ENCODE measurements at regions not wholly inside any gene's neighbourhood (a gene's known extent, or its start where the extent isn't known, plus 50 kb on each side); places are given as distances from the start of the nearest gene placed in this dataset.
"Not testable (repeated sequence)": the region's sequence is repeated elsewhere in the genome, so short reads cannot be mapped to it uniquely, and the experiment has no call there.

- Histone ChIP-seq H3K4me1 (ENCODE audit: insufficient read depth) (no peaks in the 10 kb centered on the region), H3K27me3 (no peaks in the 10 kb centered on the region), H3K9me3 (no peaks in the 10 kb centered on the region), H3K4me3 (no peak overlapping the region), H3K27ac (no peak overlapping the region), H3K36me3 (no peaks in the 10 kb centered on the region)
- TF ChIP-seq POLR2A (IDR thresholded peaks at IDR 0.05): no peak
- no peak for TF ChIP-seq EP300 (IDR thresholded peaks at IDR 0.05)
- no peak for TF ChIP-seq CTCF (IDR thresholded peaks at IDR 0.05)
- DNase-seq: no peak
- WGBS, 3 donors: 30 to 54% (median 40%) methylated on average over 18 of the region's 18 CpGs
- intact Hi-C loops (cut with DNase I): loop anchor here in 2 of 4 donors (10.0 kb wide), 2 partner anchors 901 to 911 kb away; no protein-coding TSS in a partner anchor
These were observed 164.1 kb upstream of the MPDZ start for GRCh38 chr9:13443346-13444244.

GRCh38 chr9:13439685-13440476 lies 160.4 kb upstream of the MPDZ start:
- H3K27me3 ChIP-seq: no peaks in the 10 kb centered on the region
- intact Hi-C loops (cut with DNase I): loop anchor here in 3 of 4 donors (10.0 kb wide), 2 partner anchors 905 to 915 kb away; no protein-coding TSS in a partner anchor
- DNase-seq: no peak
- no peak overlapping the region for H3K4me3 ChIP-seq
- TF ChIP-seq CTCF (IDR thresholded peaks at IDR 0.05) (no peak), EP300 (IDR thresholded peaks at IDR 0.05) (no peak), POLR2A (IDR thresholded peaks at IDR 0.05) (no peak)
- H3K9me3 ChIP-seq: no peaks in the 10 kb centered on the region
- no peaks in the 10 kb centered on the region for H3K4me1 ChIP-seq (ENCODE audit: insufficient read depth)
- no peak overlapping the region for H3K27ac ChIP-seq
- 60 to 76% (median 63%) methylated on average over 3 of the region's 3 CpGs for WGBS, 3 donors
- no peaks in the 10 kb centered on the region for H3K36me3 ChIP-seq

- WGBS, 3 donors: 95 to 100% (median 100%) methylated on average over 1 of the region's 1 CpG
- no peak overlapping the region for H3K4me3 ChIP-seq
- H3K36me3 ChIP-seq: no peaks in the 10 kb centered on the region
- H3K27ac ChIP-seq: no peak overlapping the region
- no peaks in the 10 kb centered on the region for H3K27me3 ChIP-seq
- DNase-seq: no peak
- H3K4me1 ChIP-seq (ENCODE audit: insufficient read depth): no peaks in the 10 kb centered on the region
- intact Hi-C loops (cut with DNase I): loop anchor here in 1 of 4 donors (10.0 kb wide), 1 partner anchor 917 kb away; no protein-coding TSS in a partner anchor
- H3K9me3 ChIP-seq: no peaks in the 10 kb centered on the region
- no peak for TF ChIP-seq CTCF (IDR thresholded peaks at IDR 0.05)
- no peak for TF ChIP-seq POLR2A (IDR thresholded peaks at IDR 0.05)
- TF ChIP-seq EP300 (IDR thresholded peaks at IDR 0.05): no peak
These were observed 158.4 kb upstream of the MPDZ start for GRCh38 chr9:13437866-13438265.

GRCh38 chr9:13436591-13436990 lies 157.1 kb upstream of the MPDZ start:
- TF ChIP-seq POLR2A (IDR thresholded peaks at IDR 0.05) (no peak), EP300 (IDR thresholded peaks at IDR 0.05) (no peak), CTCF (IDR thresholded peaks at IDR 0.05) (no peak)
- H3K27ac ChIP-seq: no peak overlapping the region
- no peaks in the 10 kb centered on the region for H3K27me3 ChIP-seq
- intact Hi-C loops (cut with DNase I): loop anchor here in 1 of 4 donors (10.0 kb wide), 1 partner anchor 918 kb away; no protein-coding TSS in a partner anchor
- no peaks in the 10 kb centered on the region for H3K36me3 ChIP-seq
- no peaks in the 10 kb centered on the region for H3K9me3 ChIP-seq
- no peaks in the 10 kb centered on the region for H3K4me1 ChIP-seq (ENCODE audit: insufficient read depth)
- WGBS, 3 donors: 41 to 63% (median 48%) methylated on average over 1 of the region's 1 CpG
- H3K4me3 ChIP-seq: no peak overlapping the region
- no peak for DNase-seq

- not testable (repeated sequence) for H3K27ac ChIP-seq; H3K36me3 ChIP-seq; H3K9me3 ChIP-seq; H3K4me1 ChIP-seq (ENCODE audit: insufficient read depth); H3K27me3 ChIP-seq; DNase-seq; H3K4me3 ChIP-seq
- intact Hi-C loops (cut with DNase I): loop anchor here in 1 of 4 donors (10.0 kb wide), 1 partner anchor 921 kb away; no protein-coding TSS in a partner anchor
- WGBS, 3 donors: 96 to 100% (median 98%) methylated on average over 4 of the region's 4 CpGs
These were observed 154.0 kb upstream of the MPDZ start for GRCh38 chr9:13433453-13433852.
